HepG2 (cell line): ENCODE measurements at regions not wholly inside any gene's neighbourhood (a gene's known extent, or its start where the extent isn't known, plus 50 kb on each side); places are given as distances from the start of the nearest gene placed in this dataset.

ENCODE experiments used
- CEBPB ChIP-seq: IDR thresholded peaks from 2 replicates; pipeline ENCODE4 v1.6.1; 2011; ENCODE audit warnings: low read depth, low read length, improper control_type of control experiment, borderline replicate concordance
- CHD4 ChIP-seq: fragments of 200-600 bp; sonication (generic); IDR thresholded peaks from 2 replicates; pipeline ENCODE4 v1.7.0; 2017; ENCODE audit warnings: mild to moderate bottlenecking, low read length, borderline replicate concordance
- MAF1 ChIP-seq: sonication (generic); formaldehyde crosslinking; IDR thresholded peaks from 2 replicates; pipeline ENCODE4 v1.5.0; 2020; ENCODE audit warnings: missing genetic modification reagents, borderline replicate concordance
- MZF1 ChIP-seq: sonication (generic); formaldehyde crosslinking; IDR thresholded peaks from 2 replicates; pipeline ENCODE4 v1.8.1; 2023; ENCODE audit warnings: mild to moderate bottlenecking, missing genetic modification reagents, borderline replicate concordance
- POLR2A ChIP-seq, 2 experiments: IDR thresholded peaks; 2 replicates each; pipeline ENCODE4 v1.6.1; 2011; ENCODE audit warnings: low read depth in 2 of 2, low read length in 2 of 2, mild to moderate bottlenecking in 1 of 2, moderate library complexity in 1 of 2; ENCODE audit not compliant: insufficient read depth in 1 of 2
- POLR2G ChIP-seq: fragments of 200-400 bp; formaldehyde crosslinking; IDR thresholded peaks from 2 replicates; pipeline ENCODE4 v1.6.1; 2018; ENCODE audit warnings: mild to moderate bottlenecking, low read depth, low read length, moderate library complexity
- RAD21 ChIP-seq: fragments of 450-650 bp; formaldehyde crosslinking; IDR thresholded peaks from 2 replicates; pipeline ENCODE4 v1.5.0; 2020; ENCODE audit warnings: mild to moderate bottlenecking
- ZNF24 ChIP-seq: fragments of 450-650 bp; IDR thresholded peaks from 2 replicates; pipeline ENCODE4 v1.6.1; 2017; ENCODE audit warnings: antibody characterized with exemption, mild to moderate bottlenecking
- ZNF530 ChIP-seq: sonication (generic); formaldehyde crosslinking; IDR thresholded peaks from 2 replicates; pipeline ENCODE4 v1.5.0; 2020; ENCODE audit warnings: low read depth, mild to moderate bottlenecking, missing genetic modification reagents
- TF ChIP-seq, protein P1 (sequence below): sonication (generic); formaldehyde crosslinking; IDR thresholded peaks from 2 replicates; pipeline ENCODE4 v1.5.1; 2020; ENCODE audit warnings: missing genetic modification reagents, mild to moderate bottlenecking, borderline replicate concordance

DNA sequence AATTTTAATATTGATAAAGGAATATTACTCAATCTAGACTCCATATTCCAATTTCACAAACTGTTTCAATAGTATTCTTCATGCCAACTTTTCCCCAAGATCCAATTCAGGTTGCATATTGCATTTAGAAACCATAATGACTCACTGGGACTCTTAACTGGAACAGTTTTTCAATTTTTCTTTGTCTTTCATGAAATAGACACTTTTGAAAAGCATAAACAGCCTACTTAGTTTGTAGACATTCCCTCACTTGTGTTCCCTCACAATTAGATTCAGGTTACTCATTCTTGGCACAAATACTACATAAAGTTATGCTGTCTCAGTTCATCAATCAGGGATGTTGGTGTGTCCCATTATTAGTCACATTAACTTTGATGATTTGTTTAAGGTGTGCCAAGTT, 1768.4 kb upstream of the PIK3C3 start:
- TF ChIP-seq, protein P1, sequence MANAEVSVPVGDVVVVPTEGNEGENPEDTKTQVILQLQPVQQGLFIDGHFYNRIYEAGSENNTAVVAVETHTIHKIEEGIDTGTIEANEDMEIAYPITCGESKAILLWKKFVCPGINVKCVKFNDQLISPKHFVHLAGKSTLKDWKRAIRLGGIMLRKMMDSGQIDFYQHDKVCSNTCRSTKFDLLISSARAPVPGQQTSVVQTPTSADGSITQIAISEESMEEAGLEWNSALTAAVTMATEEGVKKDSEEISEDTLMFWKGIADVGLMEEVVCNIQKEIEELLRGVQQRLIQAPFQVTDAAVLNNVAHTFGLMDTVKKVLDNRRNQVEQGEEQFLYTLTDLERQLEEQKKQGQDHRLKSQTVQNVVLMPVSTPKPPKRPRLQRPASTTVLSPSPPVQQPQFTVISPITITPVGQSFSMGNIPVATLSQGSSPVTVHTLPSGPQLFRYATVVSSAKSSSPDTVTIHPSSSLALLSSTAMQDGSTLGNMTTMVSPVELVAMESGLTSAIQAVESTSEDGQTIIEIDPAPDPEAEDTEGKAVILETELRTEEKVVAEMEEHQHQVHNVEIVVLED = no peak
- TF ChIP-seq MZF1 (CRISPR knock-in tag) (no peak), CHD4 (no peak), POLR2G (no peak), CEBPB (no peak), MAF1 (no peak), ZNF530 (CRISPR knock-in tag) (no peak), RAD21 (CRISPR knock-in tag) (no peak), POLR2A (IDR thresholded peaks at IDR 0.05; ENCODE audit: insufficient read depth in 1 of 2, low read depth in 2 of 2, low read length in 2 of 2) (no peak), ZNF24 (no peak)
